ENCODE measurements at regions not wholly inside any gene's neighbourhood (a gene's known extent, or its start where the extent isn't known, plus 50 kb on each side); places are given as distances from the start of the nearest gene placed in this dataset.
"Not testable (repeated sequence)": the region's sequence is repeated elsewhere in the genome, so short reads cannot be mapped to it uniquely, and the experiment has no call there.

GRCh38 chr6:2344319-2344905 lies 99.0 kb upstream of the GMDS start:
- no peak for DNase-seq (ENCODE audit: low read depth, low spot score)
- Mint-ChIP-seq H3K36me3 (ENCODE audit: low read depth) (no peaks in the 10 kb centered on the region), H3K4me3 (no peak overlapping the region), H3K9me3 (peaks cover 5% of the 10 kb centered on the region), H3K4me1 (no peaks in the 10 kb centered on the region), H3K27me3 (ENCODE audit: low read depth) (no peaks in the 10 kb centered on the region), H3K27ac (ENCODE audit: unreplicated experiment) (no peak overlapping the region)
- TF ChIP-seq, protein P1, sequence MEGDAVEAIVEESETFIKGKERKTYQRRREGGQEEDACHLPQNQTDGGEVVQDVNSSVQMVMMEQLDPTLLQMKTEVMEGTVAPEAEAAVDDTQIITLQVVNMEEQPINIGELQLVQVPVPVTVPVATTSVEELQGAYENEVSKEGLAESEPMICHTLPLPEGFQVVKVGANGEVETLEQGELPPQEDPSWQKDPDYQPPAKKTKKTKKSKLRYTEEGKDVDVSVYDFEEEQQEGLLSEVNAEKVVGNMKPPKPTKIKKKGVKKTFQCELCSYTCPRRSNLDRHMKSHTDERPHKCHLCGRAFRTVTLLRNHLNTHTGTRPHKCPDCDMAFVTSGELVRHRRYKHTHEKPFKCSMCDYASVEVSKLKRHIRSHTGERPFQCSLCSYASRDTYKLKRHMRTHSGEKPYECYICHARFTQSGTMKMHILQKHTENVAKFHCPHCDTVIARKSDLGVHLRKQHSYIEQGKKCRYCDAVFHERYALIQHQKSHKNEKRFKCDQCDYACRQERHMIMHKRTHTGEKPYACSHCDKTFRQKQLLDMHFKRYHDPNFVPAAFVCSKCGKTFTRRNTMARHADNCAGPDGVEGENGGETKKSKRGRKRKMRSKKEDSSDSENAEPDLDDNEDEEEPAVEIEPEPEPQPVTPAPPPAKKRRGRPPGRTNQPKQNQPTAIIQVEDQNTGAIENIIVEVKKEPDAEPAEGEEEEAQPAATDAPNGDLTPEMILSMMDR (conservative IDR thresholded peaks at IDR 0.05), result no peak

GRCh38 chr6:2327591-2327990 lies 82.2 kb upstream of the GMDS start:
- H3K36me3 Mint-ChIP-seq (ENCODE audit: low read depth), result peaks cover 32% of the 10 kb centered on the region
- H3K27me3 Mint-ChIP-seq (ENCODE audit: low read depth), result no peaks in the 10 kb centered on the region
- H3K4me3 Mint-ChIP-seq, result no peak overlapping the region
- TF ChIP-seq, protein P1 (conservative IDR thresholded peaks at IDR 0.05), result no peak
- no peaks in the 10 kb centered on the region for H3K4me1 Mint-ChIP-seq
- no peak for DNase-seq (ENCODE audit: low read depth, low spot score)
- H3K27ac Mint-ChIP-seq (ENCODE audit: unreplicated experiment), result no peak overlapping the region
- H3K9me3 Mint-ChIP-seq, result peaks cover 30% of the 10 kb centered on the region

GRCh38 chr6:2324166-2324953 lies 79.0 kb upstream of the GMDS start:
- Mint-ChIP-seq H3K27me3 (ENCODE audit: low read depth) (no peaks in the 10 kb centered on the region), H3K4me3 (no peak overlapping the region), H3K36me3 (ENCODE audit: low read depth) (peaks cover 31% of the 10 kb centered on the region), H3K9me3 (peaks cover 39% of the 10 kb centered on the region), H3K27ac (ENCODE audit: unreplicated experiment) (no peak overlapping the region), H3K4me1 (no peaks in the 10 kb centered on the region)
- TF ChIP-seq, protein P1 (conservative IDR thresholded peaks at IDR 0.05), result no peak
- DNase-seq (ENCODE audit: low read depth, low spot score), result no peak

- H3K9me3 Mint-ChIP-seq, result peaks cover 23% of the 10 kb centered on the region
- not testable (repeated sequence) for H3K4me1 Mint-ChIP-seq; H3K27ac Mint-ChIP-seq (ENCODE audit: unreplicated experiment); H3K4me3 Mint-ChIP-seq; DNase-seq (ENCODE audit: low read depth, low spot score); H3K27me3 Mint-ChIP-seq (ENCODE audit: low read depth)
- peaks cover 19% of the 10 kb centered on the region for H3K36me3 Mint-ChIP-seq (ENCODE audit: low read depth)
Observed at GRCh38 chr6:2317498-2317897, 72.1 kb upstream of the GMDS start.

DNA sequence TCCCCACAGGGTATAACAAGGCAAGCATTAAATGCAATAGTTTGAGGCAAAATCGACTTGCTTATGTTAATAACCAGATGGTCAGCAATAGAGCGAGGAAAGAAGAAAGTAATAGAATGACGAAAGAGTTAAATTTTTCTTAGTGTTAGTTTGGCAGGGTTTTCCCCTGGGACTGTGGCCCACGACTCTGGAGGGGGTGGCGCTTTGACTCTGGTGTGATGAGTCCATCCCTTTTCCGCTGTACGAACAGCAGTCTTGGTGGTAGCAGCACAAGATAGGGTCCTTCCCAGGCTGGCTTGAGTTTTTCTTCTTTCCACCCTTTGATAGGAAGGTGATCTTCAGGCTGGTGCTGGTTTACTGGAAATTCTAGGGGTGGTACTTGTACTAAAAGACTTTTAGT lies 69.2 kb upstream of the GMDS start:
- TF ChIP-seq, protein P1 (conservative IDR thresholded peaks at IDR 0.05), result no peak
- peaks cover 10% of the 10 kb centered on the region for H3K9me3 Mint-ChIP-seq
- no peak overlapping the region for H3K4me3 Mint-ChIP-seq
- no peaks in the 10 kb centered on the region for H3K4me1 Mint-ChIP-seq
- H3K27me3 Mint-ChIP-seq (ENCODE audit: low read depth), result no peaks in the 10 kb centered on the region
- peaks cover 14% of the 10 kb centered on the region for H3K36me3 Mint-ChIP-seq (ENCODE audit: low read depth)
- H3K27ac Mint-ChIP-seq (ENCODE audit: unreplicated experiment), result no peak overlapping the region
- no peak for DNase-seq (ENCODE audit: low read depth, low spot score)

DNA sequence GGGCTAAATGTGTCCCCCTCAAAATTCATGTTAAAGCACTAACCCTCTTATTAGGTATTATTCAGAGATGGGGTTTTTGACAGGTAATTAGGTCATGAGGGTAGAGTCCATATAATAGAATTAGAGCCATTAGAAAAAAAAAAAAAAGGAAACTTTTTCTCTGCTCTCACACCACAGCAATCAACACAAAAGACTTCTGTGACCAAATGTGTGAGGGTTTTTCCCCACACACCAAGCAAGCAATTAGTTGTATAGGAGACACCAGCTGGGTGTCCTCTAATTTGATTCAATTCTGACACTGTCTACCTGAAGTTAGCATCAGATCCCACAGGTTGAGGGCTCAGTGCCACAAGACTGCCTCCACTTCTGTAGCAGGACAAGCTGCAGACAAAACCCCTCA lies 64.6 kb upstream of the GMDS start:
- no peak overlapping the region for H3K4me3 Mint-ChIP-seq
- no peaks in the 10 kb centered on the region for H3K27me3 Mint-ChIP-seq (ENCODE audit: low read depth)
- TF ChIP-seq, protein P1 (conservative IDR thresholded peaks at IDR 0.05), result no peak
- H3K4me1 Mint-ChIP-seq, result no peaks in the 10 kb centered on the region
- peaks cover 5% of the 10 kb centered on the region for H3K9me3 Mint-ChIP-seq
- H3K36me3 Mint-ChIP-seq (ENCODE audit: low read depth), result peaks cover 9% of the 10 kb centered on the region
- no peak for DNase-seq (ENCODE audit: low read depth, low spot score)
- peak overlapping the region; percentile 62 for H3K27ac Mint-ChIP-seq (ENCODE audit: unreplicated experiment)

All from neural crest cell (in vitro differentiated cells).